ENCODE measurements at regions not wholly inside any gene's neighbourhood (a gene's known extent, or its start where the extent isn't known, plus 50 kb on each side); places are given as distances from the start of the nearest gene placed in this dataset.

DNA sequence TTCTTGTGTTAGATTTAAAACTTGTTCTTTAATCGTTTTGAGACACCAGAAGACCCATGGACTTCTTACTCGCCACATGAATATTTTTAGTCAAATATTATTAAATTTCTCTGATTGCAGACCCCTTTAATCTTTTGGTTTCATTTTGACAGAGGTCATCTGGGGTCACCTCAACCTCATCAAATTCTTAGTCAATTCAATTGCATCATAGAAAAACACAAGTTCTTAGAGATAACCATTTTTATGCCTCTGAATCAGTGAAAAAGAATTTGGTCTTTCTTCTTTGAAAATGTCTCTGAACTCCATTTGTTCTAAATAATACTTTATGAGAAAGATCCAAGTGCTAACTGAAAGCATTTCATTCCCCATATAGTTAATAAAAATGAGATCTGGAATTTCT is 55.2 kb upstream of the CBLN4 start:
- no peak for ATAC-seq
- Histone ChIP-seq H3K9me1 (ENCODE audit: control insufficient read depth, insufficient read depth, low read length) (no peaks in the 10 kb centered on the region), H3K4me3 (no peak overlapping the region), H3K9ac (ENCODE audit: insufficient read depth in 1 of 2, low read depth in 2 of 2, low read length in 2 of 2) (no peak overlapping the region), H2AFZ (ENCODE audit: low read depth, low read length) (no peak overlapping the region), H3K36me3 (ENCODE audit: control insufficient read depth, insufficient read depth, low read length) (no peaks in the 10 kb centered on the region), H3K4me1 (replicated peaks in 1 of 2; ENCODE audit: control insufficient read depth in 2 of 2, insufficient read depth in 2 of 2, low read length in 2 of 2) (no peaks in the 10 kb centered on the region), H3K27me3 (ENCODE audit: control insufficient read depth in 2 of 2, insufficient read depth in 2 of 2, low read length in 2 of 2) (no peaks in the 10 kb centered on the region), H3K27ac (ENCODE audit: extremely low read depth, low read depth, low read length) (no peak overlapping the region), H3K9me3 (replicated peaks; ENCODE audit: control insufficient read depth, insufficient read depth, low read depth, low read length) (no peaks in the 10 kb centered on the region), H3K4me2 (ENCODE audit: insufficient read depth, low read length) (no peak overlapping the region), H4K20me1 (replicated peaks; ENCODE audit: control insufficient read depth, insufficient read depth, low read length) (no peaks in the 10 kb centered on the region), H3K79me2 (ENCODE audit: control insufficient read depth, insufficient read depth, low read length) (no peaks in the 10 kb centered on the region)
- BruUV-seq (replicated peaks): no TSS peak
- WGBS (ENCODE audit: insufficient coverage, low coverage, missing lambda C conversion rate): 0% methylated on average over 2 of the region's 2 CpGs
- TF ChIP-seq ZNF263 (CRISPR knock-in tag; IDR thresholded peaks at IDR 0.05; ENCODE audit: borderline replicate concordance) (no peak), RFX7 (CRISPR knock-in tag; IDR thresholded peaks at IDR 0.05) (no peak), MTF1 (CRISPR knock-in tag; IDR thresholded peaks at IDR 0.05; ENCODE audit: borderline replicate concordance) (no peak), CLOCK (CRISPR knock-in tag; IDR thresholded peaks at IDR 0.05; ENCODE audit: borderline replicate concordance) (no peak), MXD1 (CRISPR knock-in tag; IDR thresholded peaks at IDR 0.05; ENCODE audit: borderline replicate concordance, poor library complexity, severe bottlenecking) (no peak)
- POLR2A ChIA-PET: no interaction called here
- no peak for DNase-seq (ENCODE audit: extremely low read depth in 1 of 4, low spot score in 3 of 4)
- CTCF ChIA-PET (ENCODE audit: low intra/inter-chr PET ratio): no interaction called here
- intact Hi-C loops (cut with micrococcal nuclease) (no loop called here), in situ Hi-C loops (cut with MboI) (no loop called here)
- no peak for FAIRE-seq
